ENCODE measurements at regions not wholly inside any gene's neighbourhood (a gene's known extent, or its start where the extent isn't known, plus 50 kb on each side); places are given as distances from the start of the nearest gene placed in this dataset.

- H3K27ac ChIP-seq (replicated peaks): no peak overlapping the region
- TF ChIP-seq CTCF (IDR thresholded peaks at IDR 0.05; ENCODE audit: insufficient read depth, low read length): peak; percentile 41
- no peak for TF ChIP-seq SPI1 (IDR thresholded peaks at IDR 0.05; ENCODE audit: borderline replicate concordance, low read depth)
- no peak overlapping the region for H3K4me3 ChIP-seq (replicated peaks; ENCODE audit: insufficient read depth, low read length)
- no peaks in the 10 kb centered on the region for H3K27me3 ChIP-seq (ENCODE audit: insufficient read depth, poor library complexity, severe bottlenecking)
- peak; percentile 76 to 79 for DNase-seq (ENCODE audit: low read depth in 1 of 2, low spot score in 1 of 2)
Measured at GRCh38 chr1:39098546-39099250, 72.5 kb downstream of the NDUFS5 start.

- no peak overlapping the region for H3K27ac ChIP-seq (replicated peaks)
- no peak overlapping the region for H3K4me3 ChIP-seq (replicated peaks; ENCODE audit: insufficient read depth, low read length)
- peak in 1 of 2 experiments; percentile 81 for DNase-seq (ENCODE audit: low read depth in 1 of 2, low spot score in 1 of 2)
- H3K27me3 ChIP-seq (ENCODE audit: insufficient read depth, poor library complexity, severe bottlenecking): peaks cover 18% of the 10 kb centered on the region
- TF ChIP-seq CTCF (IDR thresholded peaks at IDR 0.05; ENCODE audit: insufficient read depth, low read length) (peak; percentile 40), SPI1 (IDR thresholded peaks at IDR 0.05; ENCODE audit: borderline replicate concordance, low read depth) (peak; percentile 79), POLR2AphosphoS5 (IDR thresholded peaks at IDR 0.05; ENCODE audit: low read depth) (peak; percentile 15; the same call in 1 of the 2 replicates), GABPA (IDR thresholded peaks at IDR 0.05; ENCODE audit: low read depth) (no peak), REST (IDR thresholded peaks at IDR 0.05; ENCODE audit: insufficient replicate concordance, low read depth) (no peak)
Measured at GRCh38 chr1:39102537-39103327, 76.6 kb downstream of the NDUFS5 start.

- DNase-seq (ENCODE audit: low read depth in 1 of 2, low spot score in 1 of 2): no peak
- TF ChIP-seq CTCF (IDR thresholded peaks at IDR 0.05; ENCODE audit: insufficient read depth, low read length): no peak
- Histone ChIP-seq H3K27ac (replicated peaks) (no peak overlapping the region), H3K4me3 (replicated peaks; ENCODE audit: insufficient read depth, low read length) (no peak overlapping the region), H3K27me3 (ENCODE audit: insufficient read depth, poor library complexity, severe bottlenecking) (peaks cover 21% of the 10 kb centered on the region)
Measured at GRCh38 chr1:39103328-39104157, 77.4 kb downstream of the NDUFS5 start.

GRCh38 chr1:39104158-39105060, 78.3 kb downstream of the NDUFS5 start:
- DNase-seq (ENCODE audit: low read depth in 1 of 2, low spot score in 1 of 2): no peak
- TF ChIP-seq CTCF (IDR thresholded peaks at IDR 0.05; ENCODE audit: insufficient read depth, low read length) (no peak), SPI1 (IDR thresholded peaks at IDR 0.05; ENCODE audit: borderline replicate concordance, low read depth) (0 out of 2 replicates have a peak, but pooled peaks have one; percentile 26)
- H3K4me3 ChIP-seq (replicated peaks; ENCODE audit: insufficient read depth, low read length): no peak overlapping the region
- no peak overlapping the region for H3K27ac ChIP-seq (replicated peaks)
- H3K27me3 ChIP-seq (ENCODE audit: insufficient read depth, poor library complexity, severe bottlenecking): peaks cover 25% of the 10 kb centered on the region
